Ectodermal cell (in vitro differentiated cells): ENCODE measurements at regions not wholly inside any gene's neighbourhood (a gene's known extent, or its start where the extent isn't known, plus 50 kb on each side); places are given as distances from the start of the nearest gene placed in this dataset.

Source experiments
- H3K27ac ChIP-seq: 2 replicates; pipeline ENCODE4 v1.7.0; 2013; ENCODE audit warnings: mild to moderate bottlenecking, low read depth, low read length; ENCODE audit not compliant: insufficient read depth, poor library complexity, severe bottlenecking
- H3K27me3 ChIP-seq: 2 replicates; pipeline ENCODE4 v1.7.0; 2013; ENCODE audit warnings: mild to moderate bottlenecking, low read length; ENCODE audit not compliant: insufficient read depth, control insufficient read depth, poor library complexity, severe bottlenecking
- H3K36me3 ChIP-seq: one replicate; pipeline ENCODE4 v1.7.0; 2013; ENCODE audit warnings: low read length; ENCODE audit not compliant: control insufficient read depth, insufficient read depth
- H3K4me1 ChIP-seq: one replicate; pipeline ENCODE4 v1.7.0; 2013; ENCODE audit warnings: low read length; ENCODE audit not compliant: control insufficient read depth, insufficient read depth
- H3K4me3 ChIP-seq: 2 replicates; pipeline ENCODE4 v1.7.0; 2013; ENCODE audit warnings: low read depth, low read length, control low read depth; ENCODE audit not compliant: insufficient read depth
- H3K9me3 ChIP-seq: 2 replicates; pipeline ENCODE4 v1.7.0; 2013; ENCODE audit warnings: mild to moderate bottlenecking, low read length, moderate library complexity; ENCODE audit not compliant: control insufficient read depth
- WGBS, 2 experiments: methylation state at CpG; one replicate each; pipeline ENCODE4 v1.1.7; 2013; ENCODE audit warnings: missing lambda C conversion rate in 2 of 2; 5-methylcytosine and 5-hydroxymethylcytosine counted together

DNA sequence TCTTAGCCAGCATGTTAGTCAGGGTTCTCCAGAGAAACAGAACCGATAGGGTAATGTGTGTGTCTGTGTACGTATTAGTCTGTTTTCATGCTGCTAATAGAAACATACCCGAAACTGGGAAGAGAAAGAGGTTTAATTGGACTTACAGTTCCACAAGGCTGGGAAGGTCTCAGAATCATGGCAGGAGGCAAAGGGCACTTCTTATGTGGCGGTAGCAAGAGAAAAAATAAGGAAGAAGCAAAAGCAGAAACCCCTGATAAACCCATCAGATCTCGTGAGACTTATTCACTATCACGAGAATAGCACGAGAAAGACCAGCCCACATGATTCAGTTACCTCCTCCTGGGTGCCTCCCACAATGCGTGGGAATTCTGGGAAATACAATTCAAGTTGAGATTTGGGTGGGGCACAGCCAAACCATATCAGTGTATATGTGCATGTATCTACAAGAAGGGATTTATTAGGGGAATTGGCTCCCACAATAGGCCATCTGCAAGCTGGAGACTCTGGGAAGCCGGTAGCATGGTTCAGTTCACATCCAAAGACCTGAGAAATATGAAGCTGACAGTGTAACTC, 173.7 kb upstream of the NECTIN1 start:
- 94 to 97% methylated on average over 9 of the region's 9 CpGs for WGBS, 2 experiments

GRCh38 chr11:119901657-119902577, 172.9 kb upstream of the NECTIN1 start:
- Histone ChIP-seq H3K9me3 (no peaks in the 10 kb centered on the region), H3K4me1 (peaks cover 7% of the 10 kb centered on the region), H3K27me3 (no peaks in the 10 kb centered on the region), H3K27ac (no peak overlapping the region), H3K36me3 (no peaks in the 10 kb centered on the region), H3K4me3 (no peak overlapping the region)
- 95 to 97% methylated on average over 5 of the region's 5 CpGs for WGBS, 2 experiments

More for the DNA sequence above, 173.7 kb upstream of the NECTIN1 start:
- H3K36me3 ChIP-seq: no peaks in the 10 kb centered on the region
- H3K4me1 ChIP-seq: peaks cover 12% of the 10 kb centered on the region
- no peaks in the 10 kb centered on the region for H3K27me3 ChIP-seq
- no peak overlapping the region for H3K27ac ChIP-seq
- no peak overlapping the region for H3K4me3 ChIP-seq
- no peaks in the 10 kb centered on the region for H3K9me3 ChIP-seq

GRCh38 chr11:119899997-119900396, 171.0 kb upstream of the NECTIN1 start:
- H3K27me3 ChIP-seq: no peaks in the 10 kb centered on the region
- 55 to 60% methylated on average over 3 of the region's 3 CpGs for WGBS, 2 experiments
- no peaks in the 10 kb centered on the region for H3K36me3 ChIP-seq
- no peak overlapping the region for H3K27ac ChIP-seq
- H3K4me3 ChIP-seq: no peak overlapping the region
- no peaks in the 10 kb centered on the region for H3K9me3 ChIP-seq
- peaks cover 7% of the 10 kb centered on the region for H3K4me1 ChIP-seq

DNA sequence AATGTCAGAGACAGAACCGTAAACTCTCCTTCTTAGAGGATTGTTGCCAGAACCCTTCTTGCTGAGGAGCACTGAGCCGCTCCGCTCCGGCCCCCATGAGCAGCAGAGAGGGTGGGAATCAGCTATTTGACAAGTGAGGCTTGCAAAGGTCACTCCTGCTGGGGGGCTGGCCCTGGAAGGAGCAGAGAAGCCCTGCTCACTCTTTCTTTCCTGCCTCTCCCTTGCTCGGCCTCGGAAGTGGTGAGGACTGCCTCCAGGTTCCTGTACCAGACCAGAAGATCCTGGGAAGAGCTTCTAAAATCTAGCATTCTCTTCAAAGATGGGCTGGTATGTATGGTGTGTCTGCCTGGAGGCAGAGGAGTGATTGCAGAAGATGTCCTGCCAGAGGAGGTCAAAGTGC, 168.6 kb upstream of the NECTIN1 start:
- no peaks in the 10 kb centered on the region for H3K27me3 ChIP-seq
- peaks cover 12% of the 10 kb centered on the region for H3K4me1 ChIP-seq
- no peaks in the 10 kb centered on the region for H3K36me3 ChIP-seq
- WGBS, 2 experiments: 88 to 92% methylated on average over 6 of the region's 6 CpGs
- no peak overlapping the region for H3K4me3 ChIP-seq
- H3K27ac ChIP-seq: no peak overlapping the region
- no peaks in the 10 kb centered on the region for H3K9me3 ChIP-seq

DNA sequence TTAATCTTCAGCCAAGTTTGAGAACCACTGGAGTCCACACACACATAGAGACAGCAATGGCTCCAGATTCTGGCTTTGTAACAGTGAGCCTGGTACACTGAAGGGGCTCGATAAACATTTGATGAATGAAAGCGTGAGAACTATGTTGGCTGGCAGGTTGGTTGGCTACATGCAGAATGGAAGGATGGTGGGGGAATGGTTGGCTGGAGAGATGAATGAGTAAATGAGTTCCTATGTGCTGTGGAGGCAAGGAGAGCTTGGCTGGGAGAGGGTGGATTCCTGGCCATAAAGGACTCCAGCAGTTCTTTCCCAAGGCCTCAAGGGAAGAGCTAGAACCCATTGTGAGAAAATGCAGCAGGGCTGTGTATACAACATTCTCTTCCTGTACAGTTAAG, 168.0 kb upstream of the NECTIN1 start:
- no peak overlapping the region for H3K4me3 ChIP-seq
- 46 to 48% methylated on average over 2 of the region's 2 CpGs for WGBS, 2 experiments
- no peaks in the 10 kb centered on the region for H3K9me3 ChIP-seq
- H3K4me1 ChIP-seq: peaks cover 18% of the 10 kb centered on the region
- H3K27ac ChIP-seq: no peak overlapping the region
- H3K27me3 ChIP-seq: no peaks in the 10 kb centered on the region
- no peaks in the 10 kb centered on the region for H3K36me3 ChIP-seq

DNA sequence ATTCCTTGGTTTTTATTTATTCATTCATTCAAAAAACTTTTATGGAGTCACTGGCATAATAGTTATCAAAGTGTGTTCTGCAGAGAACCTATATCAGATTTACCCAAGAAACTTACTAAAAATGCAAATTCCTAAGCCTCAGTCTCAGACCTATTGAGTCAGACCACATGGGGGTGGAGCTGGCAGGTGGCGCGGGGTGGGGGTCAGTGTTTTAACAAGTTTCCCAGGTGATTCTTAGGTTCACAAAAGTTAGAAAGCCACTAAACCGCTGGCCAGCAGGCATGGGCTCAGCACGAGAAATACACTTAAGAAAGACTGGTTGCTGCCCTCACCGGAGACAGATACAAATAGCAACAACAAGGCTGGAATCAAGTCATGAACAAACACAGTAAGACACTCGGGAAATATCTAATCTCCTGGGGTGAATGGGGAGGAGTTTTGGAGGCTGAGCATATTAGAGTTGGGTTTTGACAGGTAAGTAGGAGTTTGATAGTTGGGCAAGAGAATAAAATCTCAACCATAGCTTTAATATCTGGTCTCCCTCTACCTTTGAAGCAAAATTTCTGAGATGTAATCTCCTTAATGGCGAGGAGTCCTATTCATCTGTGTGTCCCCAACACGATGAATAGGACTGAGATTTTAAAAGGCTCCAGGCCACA, 167.5 kb upstream of the NECTIN1 start:
- 87 to 91% methylated on average over 8 of the region's 8 CpGs for WGBS, 2 experiments
- no peaks in the 10 kb centered on the region for H3K27me3 ChIP-seq
- H3K4me1 ChIP-seq: peaks cover 23% of the 10 kb centered on the region
- no peak overlapping the region for H3K4me3 ChIP-seq
- H3K9me3 ChIP-seq: no peaks in the 10 kb centered on the region
- H3K27ac ChIP-seq: no peak overlapping the region
- no peaks in the 10 kb centered on the region for H3K36me3 ChIP-seq

GRCh38 chr11:119895981-119896380, 167.0 kb upstream of the NECTIN1 start:
- H3K4me1 ChIP-seq: peaks cover 28% of the 10 kb centered on the region
- 86% methylated on average over 1 of the region's 1 CpG; no CpG with 5 or more reads in 1 of the 2 experiments for WGBS, 2 experiments
- H3K36me3 ChIP-seq: no peaks in the 10 kb centered on the region
- H3K27ac ChIP-seq: no peak overlapping the region
- no peaks in the 10 kb centered on the region for H3K9me3 ChIP-seq
- no peaks in the 10 kb centered on the region for H3K27me3 ChIP-seq
- no peak overlapping the region for H3K4me3 ChIP-seq

GRCh38 chr11:119894916-119895315, 165.9 kb upstream of the NECTIN1 start:
- Histone ChIP-seq H3K36me3 (no peaks in the 10 kb centered on the region), H3K27ac (no peak overlapping the region), H3K4me1 (peaks cover 28% of the 10 kb centered on the region), H3K4me3 (no peak overlapping the region), H3K9me3 (no peaks in the 10 kb centered on the region), H3K27me3 (no peaks in the 10 kb centered on the region)
- WGBS, 2 experiments: 96 to 97% methylated on average over 4 of the region's 4 CpGs

GRCh38 chr11:119892311-119892808, 163.4 kb upstream of the NECTIN1 start:
- H3K9me3 ChIP-seq: no peaks in the 10 kb centered on the region
- peaks cover 21% of the 10 kb centered on the region for H3K4me1 ChIP-seq
- no peaks in the 10 kb centered on the region for H3K27me3 ChIP-seq
- no peak overlapping the region for H3K4me3 ChIP-seq
- no peak overlapping the region for H3K27ac ChIP-seq
- H3K36me3 ChIP-seq: no peaks in the 10 kb centered on the region
- WGBS, 2 experiments: 65% methylated on average over 16 of the region's 16 CpGs
